ENCODE measurements at regions not wholly inside any gene's neighbourhood (a gene's known extent, or its start where the extent isn't known, plus 50 kb on each side); places are given as distances from the start of the nearest gene placed in this dataset.

DNA sequence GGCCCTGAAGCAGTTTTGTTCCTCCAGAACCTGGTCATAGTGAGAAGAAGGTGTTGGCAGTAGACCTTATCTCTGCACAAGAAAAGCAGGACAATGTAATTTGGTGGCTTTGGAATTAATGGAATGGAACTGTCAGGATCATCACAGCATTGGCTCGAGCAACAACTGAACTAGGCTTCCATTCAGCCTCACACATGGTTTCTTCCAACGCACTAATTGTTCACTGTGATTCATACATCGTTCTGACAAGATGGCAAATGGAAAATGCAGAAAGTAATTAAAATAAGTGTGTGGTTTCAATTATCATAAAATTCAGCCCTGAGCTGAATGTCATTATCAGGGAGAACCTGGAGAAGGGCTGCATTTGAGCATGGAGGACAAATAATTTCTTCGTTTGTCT lies 80.6 kb downstream of the MFSD1 start:
- H3K18ac ChIP-seq (ENCODE audit: low read length): no peak overlapping the region
- no peaks in the 10 kb centered on the region for H3K79me1 ChIP-seq (ENCODE audit: low read depth, low read length)
- no peak overlapping the region for H3K14ac ChIP-seq (ENCODE audit: low read length)
- no peaks in the 10 kb centered on the region for H3K4me1 ChIP-seq (ENCODE audit: control insufficient read depth in 2 of 2, insufficient read depth in 1 of 2, low read depth in 1 of 2, low read length in 2 of 2)
- no peak overlapping the region for H2AFZ ChIP-seq (ENCODE audit: low read length)
- H2AK5ac ChIP-seq (ENCODE audit: low read depth, low read length): no peak overlapping the region
- no peak overlapping the region for H2BK5ac ChIP-seq (ENCODE audit: low read length)
- H3K4ac ChIP-seq (ENCODE audit: low read length): no peak overlapping the region
- no peak overlapping the region for H3K4me3 ChIP-seq (ENCODE audit: low read length in 2 of 2)
- DNase-seq (ENCODE audit: low spot score): no peak
- H3K36me3 ChIP-seq (replicated peaks in 1 of 2; ENCODE audit: control insufficient read depth in 2 of 2, insufficient read depth in 2 of 2, low read length in 2 of 2): no peaks in the 10 kb centered on the region
- no CpG with 5 or more reads among the region's 4 CpGs for WGBS, 2 donors (ENCODE audit: extremely low coverage in 2 of 2, insufficient read length in 2 of 2, insufficient replicate concordance in 1 of 2)
- H4K8ac ChIP-seq (ENCODE audit: low read depth, low read length): no peak overlapping the region
- no peak overlapping the region for H3K4me2 ChIP-seq (ENCODE audit: insufficient read depth, low read length, poor library complexity, severe bottlenecking)
- no peak overlapping the region for H2BK12ac ChIP-seq (ENCODE audit: low read length)
- H4K91ac ChIP-seq (ENCODE audit: low read depth, low read length, poor library complexity): no peak overlapping the region
- H3K9me3 ChIP-seq (replicated peaks in 1 of 2; ENCODE audit: control insufficient read depth in 2 of 2, insufficient read depth in 1 of 2, low read depth in 1 of 2, low read length in 2 of 2): no peaks in the 10 kb centered on the region
- H3K9ac ChIP-seq (ENCODE audit: low read depth, low read length, poor library complexity): no peak overlapping the region
- no peak overlapping the region for H2BK120ac ChIP-seq (ENCODE audit: low read depth, low read length)
- H3K27me3 ChIP-seq (ENCODE audit: control insufficient read depth in 3 of 3, insufficient read depth in 3 of 3, low read depth in 1 of 3, low read length in 3 of 3): no peaks in the 10 kb centered on the region
- no peak overlapping the region for H3K23ac ChIP-seq (ENCODE audit: low read depth, low read length, poor library complexity)
- H2BK15ac ChIP-seq (ENCODE audit: low read length): no peak overlapping the region
- no peak overlapping the region for H3K27ac ChIP-seq (replicated peaks; ENCODE audit: low read length)

DNA sequence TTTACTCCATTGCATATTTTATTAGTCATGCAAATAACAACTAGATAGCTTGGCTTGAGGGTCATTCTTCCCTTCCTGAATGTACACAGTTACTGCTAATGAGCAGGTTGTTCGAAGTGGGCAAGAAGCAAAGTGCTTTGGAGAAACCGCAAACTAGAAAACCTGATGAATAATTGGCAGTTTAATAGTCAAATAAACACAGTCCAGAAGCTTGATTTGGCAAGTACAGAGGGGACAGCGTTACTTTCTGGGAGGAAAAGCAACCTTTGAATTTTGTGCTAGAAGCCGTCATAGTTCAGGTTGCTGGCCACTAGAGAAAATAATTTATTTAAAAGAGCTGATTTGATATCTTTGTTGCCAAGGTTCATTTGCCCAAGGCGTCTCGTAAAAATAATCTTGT lies 94.9 kb downstream of the MFSD1 start:
- Histone ChIP-seq H2AFZ (ENCODE audit: low read length) (no peak overlapping the region), H3K9me3 (replicated peaks in 1 of 2; ENCODE audit: control insufficient read depth in 2 of 2, insufficient read depth in 1 of 2, low read depth in 1 of 2, low read length in 2 of 2) (no peaks in the 10 kb centered on the region), H3K4me1 (ENCODE audit: control insufficient read depth in 2 of 2, insufficient read depth in 1 of 2, low read depth in 1 of 2, low read length in 2 of 2) (no peaks in the 10 kb centered on the region), H2BK5ac (ENCODE audit: low read length) (no peak overlapping the region), H3K4me2 (ENCODE audit: insufficient read depth, low read length, poor library complexity, severe bottlenecking) (no peak overlapping the region), H2BK15ac (ENCODE audit: low read length) (no peak overlapping the region), H3K4me3 (ENCODE audit: low read length in 2 of 2) (no peak overlapping the region), H3K36me3 (replicated peaks in 1 of 2; ENCODE audit: control insufficient read depth in 2 of 2, insufficient read depth in 2 of 2, low read length in 2 of 2) (no peaks in the 10 kb centered on the region), H3K18ac (ENCODE audit: low read length) (no peak overlapping the region), H3K23ac (ENCODE audit: low read depth, low read length, poor library complexity) (no peak overlapping the region), H3K79me1 (ENCODE audit: low read depth, low read length) (no peaks in the 10 kb centered on the region), H4K8ac (ENCODE audit: low read depth, low read length) (no peak overlapping the region), H3K4ac (ENCODE audit: low read length) (no peak overlapping the region), H2BK120ac (ENCODE audit: low read depth, low read length) (no peak overlapping the region), H2BK12ac (ENCODE audit: low read length) (no peak overlapping the region), H3K27me3 (ENCODE audit: control insufficient read depth in 3 of 3, insufficient read depth in 3 of 3, low read depth in 1 of 3, low read length in 3 of 3) (no peaks in the 10 kb centered on the region), H3K9ac (ENCODE audit: low read depth, low read length, poor library complexity) (no peak overlapping the region), H4K91ac (ENCODE audit: low read depth, low read length, poor library complexity) (no peak overlapping the region), H3K14ac (ENCODE audit: low read length) (no peak overlapping the region), H3K27ac (replicated peaks; ENCODE audit: low read length) (no peak overlapping the region), H2AK5ac (ENCODE audit: low read depth, low read length) (no peak overlapping the region)
- WGBS, 2 donors (ENCODE audit: extremely low coverage in 2 of 2, insufficient read length in 2 of 2, insufficient replicate concordance in 1 of 2): no CpG with 5 or more reads among the region's 6 CpGs
- no peak for DNase-seq (ENCODE audit: low spot score)

DNA sequence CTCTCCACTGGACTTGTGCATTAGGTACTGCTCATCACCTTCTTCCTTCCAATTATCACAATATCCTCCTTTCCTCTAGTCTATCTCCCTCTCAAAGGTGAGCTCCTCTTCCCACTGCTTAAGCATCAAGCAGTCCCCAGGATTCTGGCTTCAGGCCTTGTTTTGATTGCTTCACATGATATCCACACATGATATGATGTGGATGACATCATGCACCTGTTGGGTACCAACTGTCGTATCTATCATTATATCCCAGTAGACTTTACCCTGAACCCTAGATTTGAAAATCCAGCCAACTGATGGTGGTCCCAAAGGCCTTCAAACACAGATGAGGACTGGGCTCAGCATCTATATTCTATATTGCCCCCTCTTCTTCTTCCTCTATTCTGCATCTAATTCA lies 104.9 kb downstream of the MFSD1 start:
- no CpG with 5 or more reads among the region's 1 CpG for WGBS, 2 donors (ENCODE audit: extremely low coverage in 2 of 2, insufficient read length in 2 of 2, insufficient replicate concordance in 1 of 2)

DNA sequence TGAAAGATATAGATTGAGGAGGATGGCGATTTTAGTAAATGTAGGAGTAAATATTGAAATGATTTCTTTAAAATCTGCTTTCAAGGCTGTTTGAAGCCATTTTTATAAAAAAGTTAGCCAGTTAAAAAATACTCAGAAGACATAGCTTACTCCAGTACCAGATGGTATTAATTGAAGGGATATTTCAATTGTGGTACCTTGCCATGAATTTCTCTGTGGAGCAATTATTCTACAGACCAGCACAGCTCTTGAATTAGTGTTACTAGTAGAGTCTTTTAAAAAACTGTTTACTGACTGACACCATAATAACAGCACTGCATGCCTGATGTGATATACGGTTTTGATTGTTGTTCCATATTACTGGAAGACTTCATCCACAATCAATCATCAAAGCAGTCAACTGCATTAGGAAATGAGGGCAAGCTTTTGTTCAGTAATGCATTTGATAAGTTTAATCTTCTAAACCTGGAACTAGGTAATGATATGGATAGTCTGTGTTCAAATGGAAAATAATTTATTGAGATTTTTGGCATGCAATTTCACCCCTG lies 106.4 kb downstream of the MFSD1 start:
- Histone ChIP-seq H2AFZ (ENCODE audit: low read length) (no peak overlapping the region), H3K4me3 (ENCODE audit: low read length in 2 of 2) (no peak overlapping the region), H3K4me1 (ENCODE audit: control insufficient read depth in 2 of 2, insufficient read depth in 1 of 2, low read depth in 1 of 2, low read length in 2 of 2) (peaks cover 0 to 3% of the 10 kb centered on the region in 2 donors), H3K23ac (ENCODE audit: low read depth, low read length, poor library complexity) (no peak overlapping the region), H3K79me1 (ENCODE audit: low read depth, low read length) (no peaks in the 10 kb centered on the region), H4K8ac (ENCODE audit: low read depth, low read length) (no peak overlapping the region), H3K27me3 (ENCODE audit: control insufficient read depth in 3 of 3, insufficient read depth in 3 of 3, low read depth in 1 of 3, low read length in 3 of 3) (no peaks in the 10 kb centered on the region), H3K18ac (ENCODE audit: low read length) (no peak overlapping the region), H3K4me2 (ENCODE audit: insufficient read depth, low read length, poor library complexity, severe bottlenecking) (no peak overlapping the region), H2BK120ac (ENCODE audit: low read depth, low read length) (no peak overlapping the region), H3K14ac (ENCODE audit: low read length) (no peak overlapping the region), H2BK15ac (ENCODE audit: low read length) (no peak overlapping the region), H4K91ac (ENCODE audit: low read depth, low read length, poor library complexity) (no peak overlapping the region), H3K36me3 (replicated peaks in 1 of 2; ENCODE audit: control insufficient read depth in 2 of 2, insufficient read depth in 2 of 2, low read length in 2 of 2) (no peaks in the 10 kb centered on the region), H2AK5ac (ENCODE audit: low read depth, low read length) (no peak overlapping the region), H3K9ac (ENCODE audit: low read depth, low read length, poor library complexity) (no peak overlapping the region), H3K27ac (replicated peaks; ENCODE audit: low read length) (no peak overlapping the region), H2BK5ac (ENCODE audit: low read length) (no peak overlapping the region), H3K9me3 (replicated peaks in 1 of 2; ENCODE audit: control insufficient read depth in 2 of 2, insufficient read depth in 1 of 2, low read depth in 1 of 2, low read length in 2 of 2) (no peaks in the 10 kb centered on the region), H3K4ac (ENCODE audit: low read length) (no peak overlapping the region), H2BK12ac (ENCODE audit: low read length) (no peak overlapping the region)
- 100% methylated on average over 1 of the region's 2 CpGs; no CpG with 5 or more reads in 1 of the 2 donors for WGBS, 2 donors (ENCODE audit: extremely low coverage in 2 of 2, insufficient read length in 2 of 2, insufficient replicate concordance in 1 of 2)
- no peak for DNase-seq (ENCODE audit: low spot score)

More for the DNA sequence above, 104.9 kb downstream of the MFSD1 start:
- Histone ChIP-seq H3K18ac (ENCODE audit: low read length) (no peak overlapping the region), H2BK5ac (ENCODE audit: low read length) (no peak overlapping the region), H3K27ac (replicated peaks; ENCODE audit: low read length) (no peak overlapping the region), H3K4me1 (ENCODE audit: control insufficient read depth in 2 of 2, insufficient read depth in 1 of 2, low read depth in 1 of 2, low read length in 2 of 2) (peaks cover 0 to 3% of the 10 kb centered on the region in 2 donors), H3K36me3 (replicated peaks in 1 of 2; ENCODE audit: control insufficient read depth in 2 of 2, insufficient read depth in 2 of 2, low read length in 2 of 2) (no peaks in the 10 kb centered on the region), H3K9ac (ENCODE audit: low read depth, low read length, poor library complexity) (no peak overlapping the region), H3K9me3 (replicated peaks in 1 of 2; ENCODE audit: control insufficient read depth in 2 of 2, insufficient read depth in 1 of 2, low read depth in 1 of 2, low read length in 2 of 2) (no peaks in the 10 kb centered on the region), H2BK15ac (ENCODE audit: low read length) (no peak overlapping the region), H2AFZ (ENCODE audit: low read length) (no peak overlapping the region), H4K91ac (ENCODE audit: low read depth, low read length, poor library complexity) (no peak overlapping the region), H3K79me1 (ENCODE audit: low read depth, low read length) (no peaks in the 10 kb centered on the region), H3K4ac (ENCODE audit: low read length) (no peak overlapping the region), H2AK5ac (ENCODE audit: low read depth, low read length) (no peak overlapping the region), H2BK12ac (ENCODE audit: low read length) (no peak overlapping the region), H3K14ac (ENCODE audit: low read length) (no peak overlapping the region), H2BK120ac (ENCODE audit: low read depth, low read length) (no peak overlapping the region), H3K4me2 (ENCODE audit: insufficient read depth, low read length, poor library complexity, severe bottlenecking) (no peak overlapping the region), H4K8ac (ENCODE audit: low read depth, low read length) (no peak overlapping the region), H3K4me3 (ENCODE audit: low read length in 2 of 2) (no peak overlapping the region), H3K23ac (ENCODE audit: low read depth, low read length, poor library complexity) (no peak overlapping the region), H3K27me3 (ENCODE audit: control insufficient read depth in 3 of 3, insufficient read depth in 3 of 3, low read depth in 1 of 3, low read length in 3 of 3) (no peaks in the 10 kb centered on the region)
- DNase-seq (ENCODE audit: low spot score): no peak

Data from neuronal stem cell (in vitro differentiated cells).